ENCODE measurements at regions not wholly inside any gene's neighbourhood (a gene's known extent, or its start where the extent isn't known, plus 50 kb on each side); places are given as distances from the start of the nearest gene placed in this dataset.

GRCh38 chr3:31448882-31449243 lies 83.9 kb upstream of the STT3B start:
- 95% methylated on average over 1 of the region's 1 CpG for WGBS

GRCh38 chr3:31449318-31449717 lies 83.4 kb upstream of the STT3B start:
- no peaks in the 10 kb centered on the region for H3K36me3 ChIP-seq (ENCODE audit: control insufficient read depth in 1 of 2, insufficient read depth in 2 of 2, low read depth in 1 of 2, low read length in 2 of 2)
- WGBS: no CpG with 5 or more reads among the region's 1 CpG
- H3K4me3 ChIP-seq (ENCODE audit: insufficient read depth in 1 of 2, low read depth in 1 of 2, low read length in 2 of 2): no peak overlapping the region
- no peak overlapping the region for H2BK15ac ChIP-seq (ENCODE audit: low read depth, poor library complexity, severe bottlenecking)
- H3K9me3 ChIP-seq (ENCODE audit: control insufficient read depth, low read length): peaks cover 3% of the 10 kb centered on the region
- H2AK5ac ChIP-seq (ENCODE audit: low read length, severe bottlenecking): no peak overlapping the region
- H4K8ac ChIP-seq (ENCODE audit: low read length): no peak overlapping the region
- H2BK12ac ChIP-seq (ENCODE audit: low read length in 2 of 2): no peak overlapping the region
- no peaks in the 10 kb centered on the region for H3K4me1 ChIP-seq (ENCODE audit: control insufficient read depth, insufficient read depth, low read depth, low read length)
- H3K14ac ChIP-seq (ENCODE audit: low read length in 2 of 2): no peak overlapping the region
- H3K79me1 ChIP-seq (replicated peaks; ENCODE audit: low read length, poor library complexity, severe bottlenecking): no peaks in the 10 kb centered on the region
- H3K23ac ChIP-seq (ENCODE audit: low read length in 2 of 2): no peak overlapping the region
- DNase-seq: no peak
- no peak overlapping the region for H3K4ac ChIP-seq (ENCODE audit: low read depth in 1 of 2, low read length in 2 of 2)
- H3K27ac ChIP-seq (ENCODE audit: low read length, poor library complexity, severe bottlenecking): no peak overlapping the region
- H4K91ac ChIP-seq (ENCODE audit: low read length): no peak overlapping the region
- no peak overlapping the region for H3K4me2 ChIP-seq (ENCODE audit: low read length, poor library complexity, severe bottlenecking)
- H3K9ac ChIP-seq (ENCODE audit: low read length): no peak overlapping the region
- H2BK120ac ChIP-seq (ENCODE audit: low read depth, low read length): no peak overlapping the region
- H2BK5ac ChIP-seq (ENCODE audit: low read depth, low read length, poor library complexity, severe bottlenecking): no peak overlapping the region
- H3K18ac ChIP-seq (ENCODE audit: low read depth in 1 of 2, low read length in 2 of 2): no peak overlapping the region
- H2AFZ ChIP-seq (ENCODE audit: low read depth, low read length): no peak overlapping the region
- H3K27me3 ChIP-seq (ENCODE audit: control insufficient read depth in 1 of 2, insufficient read depth in 1 of 2, low read length in 2 of 2): peaks cover 3 to 16% of the 10 kb centered on the region in 2 experiments

More at GRCh38 chr3:31448882-31449243, 83.9 kb upstream of the STT3B start:
- H2BK5ac ChIP-seq (ENCODE audit: low read depth, low read length, poor library complexity, severe bottlenecking): no peak overlapping the region
- no peaks in the 10 kb centered on the region for H3K4me1 ChIP-seq (ENCODE audit: control insufficient read depth, insufficient read depth, low read depth, low read length)
- no peak overlapping the region for H3K9ac ChIP-seq (ENCODE audit: low read length)
- H2BK15ac ChIP-seq (ENCODE audit: low read depth, poor library complexity, severe bottlenecking): no peak overlapping the region
- H4K8ac ChIP-seq (ENCODE audit: low read length): no peak overlapping the region
- no peak for DNase-seq
- no peak overlapping the region for H3K14ac ChIP-seq (ENCODE audit: low read length in 2 of 2)
- H3K18ac ChIP-seq (ENCODE audit: low read depth in 1 of 2, low read length in 2 of 2): no peak overlapping the region
- H3K4me2 ChIP-seq (ENCODE audit: low read length, poor library complexity, severe bottlenecking): no peak overlapping the region
- H3K23ac ChIP-seq (ENCODE audit: low read length in 2 of 2): no peak overlapping the region
- no peak overlapping the region for H3K4me3 ChIP-seq (ENCODE audit: insufficient read depth in 1 of 2, low read depth in 1 of 2, low read length in 2 of 2)
- no peak overlapping the region for H2BK12ac ChIP-seq (ENCODE audit: low read length in 2 of 2)
- H3K27ac ChIP-seq (ENCODE audit: low read length, poor library complexity, severe bottlenecking): no peak overlapping the region
- no peaks in the 10 kb centered on the region for H3K79me1 ChIP-seq (replicated peaks; ENCODE audit: low read length, poor library complexity, severe bottlenecking)
- no peak overlapping the region for H2BK120ac ChIP-seq (ENCODE audit: low read depth, low read length)
- H3K27me3 ChIP-seq (ENCODE audit: control insufficient read depth in 1 of 2, insufficient read depth in 1 of 2, low read length in 2 of 2): peaks cover 1 to 12% of the 10 kb centered on the region in 2 experiments
- peaks cover 2% of the 10 kb centered on the region for H3K9me3 ChIP-seq (ENCODE audit: control insufficient read depth, low read length)
- H3K36me3 ChIP-seq (ENCODE audit: control insufficient read depth in 1 of 2, insufficient read depth in 2 of 2, low read depth in 1 of 2, low read length in 2 of 2): no peaks in the 10 kb centered on the region
- no peak overlapping the region for H2AFZ ChIP-seq (ENCODE audit: low read depth, low read length)
- H2AK5ac ChIP-seq (ENCODE audit: low read length, severe bottlenecking): no peak overlapping the region
- H3K4ac ChIP-seq (ENCODE audit: low read depth in 1 of 2, low read length in 2 of 2): no peak overlapping the region
- H4K91ac ChIP-seq (ENCODE audit: low read length): no peak overlapping the region

GRCh38 chr3:31450345-31450744 lies 82.4 kb upstream of the STT3B start:
- Histone ChIP-seq H3K9ac (ENCODE audit: low read length) (no peak overlapping the region), H3K23ac (ENCODE audit: low read length in 2 of 2) (no peak overlapping the region), H2AFZ (ENCODE audit: low read depth, low read length) (no peak overlapping the region), H3K18ac (ENCODE audit: low read depth in 1 of 2, low read length in 2 of 2) (no peak overlapping the region), H2BK5ac (ENCODE audit: low read depth, low read length, poor library complexity, severe bottlenecking) (no peak overlapping the region), H4K8ac (ENCODE audit: low read length) (no peak overlapping the region), H3K4ac (ENCODE audit: low read depth in 1 of 2, low read length in 2 of 2) (no peak overlapping the region), H3K79me1 (replicated peaks; ENCODE audit: low read length, poor library complexity, severe bottlenecking) (no peaks in the 10 kb centered on the region), H4K91ac (ENCODE audit: low read length) (no peak overlapping the region), H3K4me3 (ENCODE audit: insufficient read depth in 1 of 2, low read depth in 1 of 2, low read length in 2 of 2) (no peak overlapping the region), H2BK120ac (ENCODE audit: low read depth, low read length) (no peak overlapping the region), H3K14ac (ENCODE audit: low read length in 2 of 2) (no peak overlapping the region), H2BK15ac (ENCODE audit: low read depth, poor library complexity, severe bottlenecking) (no peak overlapping the region), H3K27me3 (ENCODE audit: control insufficient read depth in 1 of 2, insufficient read depth in 1 of 2, low read length in 2 of 2) (peaks cover 3 to 23% of the 10 kb centered on the region in 2 experiments), H2AK5ac (ENCODE audit: low read length, severe bottlenecking) (no peak overlapping the region), H3K27ac (ENCODE audit: low read length, poor library complexity, severe bottlenecking) (no peak overlapping the region), H3K9me3 (ENCODE audit: control insufficient read depth, low read length) (peaks cover 3% of the 10 kb centered on the region), H3K36me3 (ENCODE audit: control insufficient read depth in 1 of 2, insufficient read depth in 2 of 2, low read depth in 1 of 2, low read length in 2 of 2) (no peaks in the 10 kb centered on the region), H2BK12ac (ENCODE audit: low read length in 2 of 2) (no peak overlapping the region), H3K4me1 (ENCODE audit: control insufficient read depth, insufficient read depth, low read depth, low read length) (no peaks in the 10 kb centered on the region), H3K4me2 (ENCODE audit: low read length, poor library complexity, severe bottlenecking) (no peak overlapping the region)
- no peak for DNase-seq

DNA sequence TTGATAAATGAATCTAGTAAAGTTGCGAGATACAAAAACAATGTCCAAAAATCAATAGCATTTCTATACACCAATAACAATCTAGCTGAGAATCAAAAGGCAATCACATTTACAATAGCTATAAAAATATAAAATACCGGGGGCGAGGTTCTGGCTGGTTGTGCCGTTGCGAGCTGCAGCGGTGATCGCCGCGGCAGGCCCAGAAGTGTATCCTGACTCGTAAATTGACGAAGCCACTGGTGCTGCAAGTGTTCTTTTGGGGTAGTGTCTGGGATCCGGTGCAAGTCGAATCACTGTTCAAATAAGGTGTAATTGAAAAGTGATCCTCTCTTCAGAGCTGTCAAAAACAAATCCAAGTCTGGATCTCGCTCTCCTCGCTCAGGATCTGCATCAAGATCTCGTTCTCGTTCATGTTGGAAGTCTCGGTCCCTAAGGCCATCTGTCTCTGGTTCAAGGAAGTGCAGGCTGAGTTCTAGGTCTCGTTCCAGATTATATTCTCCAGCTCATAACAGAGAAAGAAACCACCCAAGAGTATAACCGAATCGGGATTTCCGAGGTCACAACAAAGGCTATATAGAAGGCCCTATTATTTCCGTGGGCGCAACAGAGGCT lies 80.1 kb upstream of the STT3B start:
- Histone ChIP-seq H3K18ac (ENCODE audit: low read depth in 1 of 2, low read length in 2 of 2) (no peak overlapping the region), H3K4me3 (ENCODE audit: insufficient read depth in 1 of 2, low read depth in 1 of 2, low read length in 2 of 2) (no peak overlapping the region), H3K27me3 (ENCODE audit: control insufficient read depth in 1 of 2, insufficient read depth in 1 of 2, low read length in 2 of 2) (peaks cover 3 to 24% of the 10 kb centered on the region in 2 experiments), H2BK15ac (ENCODE audit: low read depth, poor library complexity, severe bottlenecking) (no peak overlapping the region), H4K91ac (ENCODE audit: low read length) (no peak overlapping the region), H3K79me1 (replicated peaks; ENCODE audit: low read length, poor library complexity, severe bottlenecking) (no peaks in the 10 kb centered on the region), H2AFZ (ENCODE audit: low read depth, low read length) (no peak overlapping the region), H3K27ac (ENCODE audit: low read length, poor library complexity, severe bottlenecking) (no peak overlapping the region), H2BK5ac (ENCODE audit: low read depth, low read length, poor library complexity, severe bottlenecking) (no peak overlapping the region), H2AK5ac (ENCODE audit: low read length, severe bottlenecking) (no peak overlapping the region), H3K9ac (ENCODE audit: low read length) (no peak overlapping the region), H3K23ac (ENCODE audit: low read length in 2 of 2) (no peak overlapping the region), H3K14ac (ENCODE audit: low read length in 2 of 2) (no peak overlapping the region), H4K8ac (ENCODE audit: low read length) (no peak overlapping the region), H3K9me3 (ENCODE audit: control insufficient read depth, low read length) (peaks cover 3% of the 10 kb centered on the region), H3K36me3 (ENCODE audit: control insufficient read depth in 1 of 2, insufficient read depth in 2 of 2, low read depth in 1 of 2, low read length in 2 of 2) (no peaks in the 10 kb centered on the region), H2BK120ac (ENCODE audit: low read depth, low read length) (no peak overlapping the region), H3K4me2 (ENCODE audit: low read length, poor library complexity, severe bottlenecking) (no peak overlapping the region), H3K4ac (ENCODE audit: low read depth in 1 of 2, low read length in 2 of 2) (no peak overlapping the region), H3K4me1 (ENCODE audit: control insufficient read depth, insufficient read depth, low read depth, low read length) (no peaks in the 10 kb centered on the region), H2BK12ac (ENCODE audit: low read length in 2 of 2) (no peak overlapping the region)
- WGBS: 95% methylated on average over 24 of the region's 24 CpGs
- DNase-seq: no peak
